ENCODE measurements at regions not wholly inside any gene's neighbourhood (a gene's known extent, or its start where the extent isn't known, plus 50 kb on each side); places are given as distances from the start of the nearest gene placed in this dataset.

DNA sequence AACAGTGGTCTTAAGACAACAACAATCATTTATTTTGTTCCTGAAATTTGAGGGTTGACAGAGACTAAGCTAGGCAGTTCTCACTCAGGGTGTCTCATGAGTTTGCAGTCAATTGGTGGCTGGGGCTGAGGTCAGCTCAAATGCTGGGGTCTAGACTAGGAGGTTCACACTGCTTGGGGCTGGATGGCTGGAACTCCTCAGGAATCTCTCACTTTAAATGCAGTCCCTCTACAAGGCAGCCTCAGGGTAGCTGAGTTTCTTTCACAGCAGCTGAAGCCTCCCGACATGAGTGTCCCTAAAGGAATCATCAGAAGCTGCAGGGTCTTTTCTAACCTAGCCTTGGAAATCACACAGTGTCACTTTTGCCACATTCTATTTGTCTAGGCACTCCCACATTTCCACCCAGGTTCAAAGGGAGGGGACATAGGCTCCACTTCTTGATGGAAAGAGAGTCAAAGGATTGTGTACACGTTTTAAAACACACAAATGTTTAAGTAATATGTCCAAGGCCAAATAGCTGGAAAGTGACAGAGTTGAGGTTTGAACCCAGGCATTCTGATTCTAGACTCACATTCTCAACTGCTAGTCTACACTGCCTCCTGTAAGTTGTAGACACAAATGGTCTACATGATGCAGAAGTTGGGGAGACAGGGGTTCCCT, 133.8 kb downstream of the ZFP36L2 start:
- DNase-seq (ENCODE audit: extremely low spot score, insufficient read length, low read depth) (no peak), FAIRE-seq (no peak)

DNA sequence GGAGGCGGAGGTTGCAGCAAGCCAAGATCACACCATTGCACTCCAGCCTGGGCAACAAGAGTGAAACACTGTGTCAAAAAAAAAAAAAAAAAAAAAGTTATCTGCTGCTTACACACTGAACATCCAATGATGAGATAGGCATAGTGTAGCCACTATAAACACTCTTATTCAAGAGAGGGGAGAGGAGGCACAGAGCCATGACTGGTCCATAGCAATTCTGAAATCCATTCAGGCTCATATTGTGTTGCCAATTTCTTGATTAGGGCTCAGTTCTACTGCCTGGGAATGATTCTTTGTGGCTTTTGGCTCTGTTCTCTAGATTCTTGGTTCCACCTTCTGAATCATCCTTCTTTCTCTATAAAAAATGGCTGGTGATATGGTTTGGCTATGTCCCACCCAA, 136.1 kb downstream of the ZFP36L2 start:
- no peak for DNase-seq (ENCODE audit: extremely low spot score, insufficient read length, low read depth)
- FAIRE-seq: no peak

DNA sequence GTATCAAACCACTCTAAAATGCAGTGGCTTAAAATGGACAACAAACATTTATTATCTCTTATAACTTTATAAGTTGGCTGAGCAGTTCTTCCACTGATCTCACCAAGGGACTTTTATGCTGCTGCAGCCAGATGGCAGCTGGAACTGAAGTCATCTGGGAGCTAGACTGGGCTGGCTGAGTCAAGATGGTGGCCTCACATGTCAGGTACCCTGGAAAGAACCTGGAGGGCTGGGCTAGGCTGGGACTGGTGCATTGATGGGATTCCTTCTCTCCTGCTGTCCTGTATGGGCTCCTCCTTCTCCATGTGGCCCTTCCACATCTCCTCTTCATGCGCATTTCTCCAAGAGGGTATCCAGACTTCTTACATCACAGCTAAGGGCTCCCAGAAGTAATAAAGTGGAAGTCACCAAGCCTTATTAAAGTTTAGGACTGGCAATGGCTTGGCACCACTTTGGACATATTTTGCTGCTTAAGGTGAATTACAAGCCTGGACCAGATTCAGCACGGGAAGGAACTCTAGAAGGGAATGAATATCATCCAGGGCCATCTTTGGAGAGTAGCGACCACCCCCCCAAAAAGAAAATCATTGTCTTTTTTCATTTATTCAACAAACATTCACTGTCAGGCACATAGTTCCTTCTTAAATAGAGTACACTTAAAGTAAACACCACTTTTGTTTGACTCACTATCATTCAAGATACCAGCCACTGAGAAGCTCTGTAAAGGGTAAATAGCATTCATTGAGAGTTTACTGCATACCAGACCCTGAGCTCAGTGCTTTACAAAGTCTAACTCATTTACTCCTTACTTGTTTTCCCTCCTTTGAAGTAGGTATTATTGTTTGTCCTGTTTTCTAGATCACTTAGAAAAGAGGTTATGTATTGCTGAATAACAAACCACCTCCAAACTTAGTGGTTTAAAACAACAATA, 138.0 kb downstream of the ZFP36L2 start:
- DNase-seq (ENCODE audit: extremely low spot score, insufficient read length, low read depth): no peak
- no peak for FAIRE-seq

DNA sequence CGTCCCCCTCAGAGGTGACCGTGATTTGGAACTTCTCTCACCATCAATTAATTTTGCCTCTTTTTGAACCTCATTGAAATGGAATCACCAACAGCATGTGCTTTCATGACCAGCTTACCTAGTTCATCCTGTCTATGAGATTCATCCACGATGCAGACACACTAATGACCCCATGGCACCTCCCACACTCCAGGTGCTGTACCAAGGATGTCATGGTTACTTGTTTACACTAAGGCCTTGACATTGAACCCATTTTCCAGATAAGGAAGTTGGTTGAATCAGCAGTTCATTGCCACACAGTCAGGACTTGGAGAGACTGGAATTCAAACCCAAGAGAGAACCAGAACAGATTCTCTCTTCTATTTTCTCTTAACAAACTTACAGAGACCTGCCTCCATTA, 139.0 kb downstream of the ZFP36L2 start:
- DNase-seq (ENCODE audit: extremely low spot score, insufficient read length, low read depth) (no peak), FAIRE-seq (no peak)

DNA sequence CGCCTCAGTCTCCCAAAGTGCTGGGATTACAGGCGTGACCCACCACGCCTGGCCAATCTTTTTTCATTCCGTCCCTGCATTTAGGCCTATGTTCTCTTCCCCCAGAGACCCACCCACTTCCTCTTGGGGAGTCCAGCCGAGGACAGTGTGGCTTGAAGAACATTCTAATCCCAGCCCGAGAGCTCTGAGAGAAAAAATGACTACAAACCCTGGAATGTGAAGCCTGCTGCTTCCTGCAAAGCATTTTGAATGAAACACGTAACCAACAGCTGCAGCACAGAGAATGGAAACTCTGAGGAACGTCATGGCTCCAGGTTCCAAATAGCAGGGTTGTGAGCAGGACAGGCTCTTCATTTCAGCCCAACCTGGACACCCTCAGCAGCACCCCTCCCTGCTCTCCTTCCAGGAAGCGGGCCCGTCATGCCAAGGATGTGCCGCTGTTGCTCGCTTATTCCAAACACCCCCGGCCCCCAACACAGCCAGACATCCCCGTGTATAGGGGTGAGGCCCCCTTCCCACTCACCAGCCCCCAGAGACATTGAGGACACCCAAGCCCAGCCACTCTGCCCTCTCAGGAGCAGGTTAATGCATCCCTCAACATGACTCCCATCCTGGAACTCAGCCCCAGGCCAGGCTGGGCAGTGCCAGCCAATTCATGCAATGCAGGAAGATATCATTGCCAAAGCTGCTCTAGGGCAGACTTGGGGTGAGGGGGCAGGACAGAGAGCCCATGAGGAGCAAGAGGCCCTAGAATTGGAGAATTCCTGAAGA, 139.8 kb downstream of the ZFP36L2 start:
- FAIRE-seq (no peak), DNase-seq (ENCODE audit: extremely low spot score, insufficient read length, low read depth) (no peak)

DNA sequence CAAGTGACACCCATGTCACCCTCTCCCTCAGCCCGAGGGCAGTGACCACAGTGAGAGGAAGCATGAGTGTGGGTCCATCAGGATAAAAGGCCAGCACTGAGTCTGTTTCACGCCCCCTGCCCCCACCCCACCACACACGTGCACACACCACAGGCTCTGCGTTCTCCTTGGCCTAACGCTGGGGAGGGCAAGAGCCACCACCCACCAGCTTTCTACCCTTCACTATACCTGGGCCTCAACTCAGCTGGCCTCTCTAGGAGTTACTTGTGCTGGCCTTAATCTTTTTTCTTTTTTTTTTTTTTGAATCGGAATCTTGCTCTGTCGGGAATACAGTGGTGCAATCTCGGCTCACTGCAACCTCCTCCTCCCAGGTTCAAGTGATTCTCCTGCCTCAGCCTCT, 140.5 kb downstream of the ZFP36L2 start:
- DNase-seq (ENCODE audit: extremely low spot score, insufficient read length, low read depth): no peak
- FAIRE-seq: no peak

DNA sequence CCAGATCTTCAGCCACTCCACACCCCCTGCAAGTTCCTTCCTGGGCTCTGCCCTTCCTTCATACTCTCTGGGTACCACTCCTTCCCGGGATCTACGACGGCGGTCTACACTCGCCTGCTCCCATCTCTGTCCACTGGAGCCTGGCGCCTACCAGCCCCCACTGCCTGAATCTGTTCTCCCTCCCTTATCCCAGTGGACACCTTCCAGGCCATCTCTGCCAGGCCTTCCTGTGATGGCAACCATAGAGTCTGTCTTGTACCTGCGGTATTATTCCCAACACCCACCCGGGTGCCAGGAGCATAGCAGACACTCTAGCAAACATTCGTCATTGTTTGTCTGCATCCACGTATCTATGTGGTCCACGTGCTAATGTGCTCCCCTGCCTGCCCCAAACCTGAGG, 140.9 kb downstream of the ZFP36L2 start:
- FAIRE-seq (no peak), DNase-seq (ENCODE audit: extremely low spot score, insufficient read length, low read depth) (no peak)

DNA sequence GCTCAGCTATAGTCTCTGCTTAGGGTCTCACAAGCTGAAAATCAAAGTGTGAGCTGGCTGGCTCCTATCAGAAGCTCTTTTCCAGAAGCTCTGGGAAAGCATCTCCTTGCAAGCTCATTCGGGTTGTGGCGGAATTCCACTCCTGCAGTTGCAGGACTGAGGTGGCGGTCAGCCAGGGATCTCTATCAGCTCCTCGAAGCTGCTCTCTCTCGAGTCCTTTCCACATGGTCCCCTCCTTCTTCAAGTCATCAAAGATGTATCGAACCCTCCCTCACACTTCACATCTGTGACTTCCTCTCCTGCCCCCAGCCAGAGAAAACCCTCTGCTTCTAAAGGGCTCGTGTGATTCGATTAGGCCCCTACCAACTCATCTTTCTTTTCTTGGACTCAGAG, 141.7 kb downstream of the ZFP36L2 start:
- DNase-seq (ENCODE audit: extremely low spot score, insufficient read length, low read depth): no peak

DNA sequence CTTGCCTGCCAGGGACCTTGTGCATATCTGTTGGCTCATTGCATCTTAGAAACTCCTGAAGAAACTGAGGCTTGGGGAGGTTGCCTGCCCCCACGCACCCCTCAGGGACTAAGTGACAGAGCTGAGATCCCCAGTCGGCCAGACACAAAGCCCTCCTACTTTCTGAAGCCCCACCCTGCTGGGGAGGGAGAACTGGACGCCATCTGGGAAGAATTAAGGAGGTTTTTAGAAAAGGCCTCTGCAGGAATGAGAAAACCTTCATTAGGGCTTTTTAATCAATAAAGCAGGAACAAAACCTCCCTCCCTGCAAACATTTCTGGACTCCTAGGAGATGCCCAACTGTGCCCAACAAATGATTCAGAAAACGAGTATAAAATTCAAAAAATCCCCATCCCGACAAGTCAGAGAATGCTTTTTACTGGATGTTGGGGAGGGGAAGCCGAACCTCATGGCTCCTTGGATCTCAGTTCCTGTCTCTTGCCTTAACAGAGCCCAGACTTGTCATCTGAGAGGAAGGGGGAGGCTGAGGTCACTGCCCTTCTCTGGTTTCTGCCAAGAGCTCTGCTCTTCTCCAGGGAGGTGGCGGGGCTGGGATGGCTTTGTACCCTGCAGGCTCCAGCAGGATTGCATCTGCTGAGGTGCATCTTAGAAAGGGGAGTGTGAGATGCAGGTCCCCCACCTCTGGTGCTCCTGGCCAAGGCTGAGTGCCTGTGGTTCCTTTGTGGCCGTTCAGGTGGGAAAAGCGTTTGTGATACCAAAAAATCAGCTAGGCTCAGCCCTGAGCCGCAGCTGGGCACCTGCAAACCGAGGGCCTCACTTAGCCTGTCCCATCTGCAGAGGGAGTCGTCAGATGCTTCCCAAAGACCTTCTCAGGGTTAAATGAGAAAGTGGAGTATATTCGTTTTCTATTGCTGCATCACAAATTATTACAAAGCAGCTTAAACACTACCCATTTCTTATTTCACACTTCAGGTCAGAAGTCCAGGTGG, 142.4 kb downstream of the ZFP36L2 start:
- FAIRE-seq (no peak), DNase-seq (ENCODE audit: extremely low spot score, insufficient read length, low read depth) (no peak)

More for the DNA sequence above, 141.7 kb downstream of the ZFP36L2 start:
- FAIRE-seq: no peak

DNA sequence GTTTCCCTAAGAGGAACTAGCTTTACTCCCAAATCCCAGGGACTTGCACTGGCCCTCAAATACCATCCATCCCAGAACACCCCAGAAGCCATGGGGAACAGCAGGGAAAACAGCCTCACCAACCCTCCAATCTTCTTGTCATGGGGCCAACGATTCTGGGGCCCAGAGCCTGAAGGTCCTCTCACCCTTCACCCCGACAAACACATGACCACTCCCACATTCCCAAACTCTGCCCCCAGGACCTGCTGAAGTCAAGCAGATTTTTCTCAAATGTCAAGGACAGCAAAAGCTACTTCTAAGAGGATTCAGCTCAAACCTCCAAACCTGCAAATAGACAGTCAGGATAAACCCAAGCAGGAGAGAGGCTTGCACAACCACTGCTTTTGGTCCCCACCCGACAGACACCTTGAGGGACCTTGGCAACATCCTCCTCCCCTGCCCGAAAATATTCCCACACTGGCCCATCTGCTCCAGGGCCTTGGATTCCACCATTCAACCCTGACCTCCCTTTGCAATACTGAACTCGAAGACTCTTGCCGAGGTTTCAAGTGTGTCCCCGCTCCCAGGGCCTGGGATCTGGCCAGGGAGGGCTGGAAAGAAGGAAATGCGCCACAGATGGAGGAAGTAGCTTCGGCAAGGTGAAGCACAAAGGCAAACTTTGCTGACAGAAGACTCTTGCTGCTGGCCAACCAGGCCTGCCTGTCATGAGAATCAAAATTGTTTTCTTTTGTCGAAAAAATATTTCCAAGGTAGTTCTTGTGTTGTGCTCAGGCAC, 143.3 kb downstream of the ZFP36L2 start:
- DNase-seq (ENCODE audit: extremely low spot score, insufficient read length, low read depth) (no peak), FAIRE-seq (no peak)

DNA sequence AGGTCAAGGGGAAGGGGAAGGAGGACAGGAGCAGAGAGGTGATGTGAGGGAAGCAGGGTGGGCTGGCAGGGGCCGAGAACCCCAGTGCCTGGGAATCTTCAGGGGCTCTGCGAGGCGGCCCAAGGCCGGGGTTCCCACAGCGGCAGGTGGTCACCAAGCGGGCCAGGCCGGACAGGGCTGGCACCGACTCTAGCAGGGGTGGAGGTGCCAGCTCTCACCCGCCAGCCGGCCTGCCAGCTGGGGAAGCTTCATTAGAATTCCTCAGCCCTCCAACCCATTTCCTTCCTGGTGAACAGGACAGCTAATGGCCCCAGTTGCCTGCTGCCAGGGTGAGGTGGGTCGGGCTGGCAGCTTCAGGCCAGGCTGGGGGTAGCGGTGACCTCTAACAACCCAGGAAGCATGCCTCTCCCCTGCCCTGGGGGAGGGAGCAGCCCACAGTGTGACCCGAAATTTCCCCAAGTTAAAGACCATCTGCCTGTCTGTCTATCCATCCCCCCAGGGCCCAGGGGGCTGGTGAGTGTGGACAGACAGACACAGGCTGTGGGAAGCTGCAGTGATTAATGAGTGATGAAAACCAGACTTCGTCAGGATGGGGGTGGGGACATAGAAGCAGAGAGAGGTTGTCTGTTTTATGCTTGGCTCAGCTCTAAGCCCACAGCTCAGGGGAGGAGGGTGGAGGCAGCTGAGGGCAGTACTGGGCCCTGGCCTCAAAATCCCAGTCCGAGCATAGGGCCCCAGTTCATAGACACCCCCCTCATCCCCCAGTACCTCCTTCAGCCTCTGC, 144.1 kb downstream of the ZFP36L2 start:
- DNase-seq (ENCODE audit: extremely low spot score, insufficient read length, low read depth) (no peak), FAIRE-seq (no peak)

DNA sequence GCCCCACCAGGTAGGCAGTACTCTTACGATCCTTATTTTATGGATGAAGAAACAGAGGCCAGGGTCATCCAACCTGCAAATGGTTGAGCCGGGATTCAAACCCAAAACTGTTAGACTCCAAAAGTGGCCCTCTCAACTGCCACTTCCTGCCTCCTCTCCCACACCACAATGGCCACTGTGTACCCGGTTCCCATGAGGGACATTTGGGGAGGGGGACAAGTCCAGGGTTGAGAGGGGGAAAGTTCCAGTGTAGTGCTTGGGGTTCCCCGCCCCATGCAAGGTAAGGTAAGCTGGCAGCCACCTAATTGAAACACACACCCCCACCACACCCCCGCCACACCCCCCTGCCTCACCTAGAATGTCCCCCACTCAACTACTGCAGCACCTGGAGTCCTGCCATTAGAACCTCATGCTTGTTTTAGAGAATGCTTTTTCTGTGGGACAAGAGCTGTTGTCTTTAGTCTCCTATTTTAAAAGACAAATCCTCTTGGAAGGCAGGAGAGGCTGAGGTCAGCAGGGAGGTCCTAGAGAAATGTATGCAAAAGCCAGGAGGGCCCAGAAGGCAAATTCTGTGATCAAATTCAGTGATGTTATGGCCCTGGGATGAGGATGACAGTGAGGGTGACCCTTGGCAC, 145.2 kb downstream of the ZFP36L2 start:
- FAIRE-seq (no peak), DNase-seq (ENCODE audit: extremely low spot score, insufficient read length, low read depth) (no peak)

DNA sequence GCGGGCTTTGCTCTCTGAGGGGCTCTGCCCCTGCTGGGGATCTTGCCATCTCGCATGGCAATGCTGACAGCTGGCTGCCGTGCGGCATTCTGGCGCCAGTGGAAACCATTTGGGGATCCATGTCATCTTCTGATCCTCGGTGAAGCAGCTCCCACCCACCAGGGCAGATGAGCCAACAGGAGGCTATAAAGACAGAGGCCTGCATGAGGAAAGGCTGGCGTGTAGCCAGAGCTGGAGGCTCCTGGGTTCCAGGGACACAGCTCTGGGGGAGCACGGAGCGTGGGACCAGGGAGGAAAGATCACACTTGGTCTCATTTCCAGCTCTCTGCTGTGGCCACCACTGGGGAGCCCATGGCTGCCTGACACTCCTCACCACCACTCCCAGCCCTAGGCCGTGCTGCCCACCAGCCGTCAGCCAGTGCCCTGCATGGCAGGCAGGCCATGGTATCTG, 145.8 kb downstream of the ZFP36L2 start:
- FAIRE-seq (no peak), DNase-seq (ENCODE audit: extremely low spot score, insufficient read length, low read depth) (no peak)

DNA sequence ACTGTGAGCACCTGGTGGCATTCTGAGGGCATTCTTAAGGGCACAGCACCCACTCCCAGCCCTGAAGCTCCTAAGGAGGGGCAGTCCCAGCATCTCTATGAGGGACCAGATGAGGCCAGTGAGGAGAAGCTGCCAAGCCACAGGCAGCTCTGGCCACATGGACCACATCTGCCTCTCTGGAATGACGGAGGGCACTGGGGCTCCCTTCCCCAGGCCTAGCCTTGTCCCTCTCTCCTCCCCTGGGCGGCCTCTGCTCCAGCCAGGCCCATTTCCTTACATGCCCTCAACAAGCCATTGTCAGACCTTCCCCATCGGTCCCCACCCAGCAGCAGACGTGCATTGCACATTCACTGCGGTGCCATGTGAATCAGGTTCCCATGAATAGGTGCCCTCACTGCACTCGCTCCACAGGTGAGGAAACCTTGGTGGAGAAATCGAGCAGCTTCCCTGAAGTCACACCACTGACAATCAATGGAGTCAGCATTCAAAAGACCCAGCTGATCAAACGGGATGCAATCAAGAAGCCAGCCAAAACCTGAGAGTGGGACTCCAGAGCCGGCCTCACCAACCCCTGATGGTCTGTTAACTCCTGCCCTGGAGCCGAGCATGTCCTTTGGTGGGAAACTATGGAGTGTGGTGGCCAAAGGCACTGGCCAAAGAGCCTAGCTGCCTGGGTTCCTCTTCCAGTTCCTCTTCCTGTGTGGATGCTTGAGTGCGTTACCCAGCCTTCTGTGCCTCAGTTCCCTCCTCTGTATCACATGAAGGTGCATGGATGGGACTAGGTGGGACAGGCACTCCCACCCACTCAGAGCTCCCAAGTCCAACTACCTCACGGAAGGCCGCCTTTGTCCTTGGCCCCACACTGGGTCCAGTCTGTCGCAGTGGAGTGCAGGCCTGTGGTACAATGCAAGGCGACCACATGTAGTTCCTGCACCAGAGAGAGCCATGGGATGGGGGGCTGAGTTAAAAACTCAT, 147.3 kb downstream of the ZFP36L2 start:
- DNase-seq (ENCODE audit: extremely low spot score, insufficient read length, low read depth): no peak
- FAIRE-seq: no peak

DNA sequence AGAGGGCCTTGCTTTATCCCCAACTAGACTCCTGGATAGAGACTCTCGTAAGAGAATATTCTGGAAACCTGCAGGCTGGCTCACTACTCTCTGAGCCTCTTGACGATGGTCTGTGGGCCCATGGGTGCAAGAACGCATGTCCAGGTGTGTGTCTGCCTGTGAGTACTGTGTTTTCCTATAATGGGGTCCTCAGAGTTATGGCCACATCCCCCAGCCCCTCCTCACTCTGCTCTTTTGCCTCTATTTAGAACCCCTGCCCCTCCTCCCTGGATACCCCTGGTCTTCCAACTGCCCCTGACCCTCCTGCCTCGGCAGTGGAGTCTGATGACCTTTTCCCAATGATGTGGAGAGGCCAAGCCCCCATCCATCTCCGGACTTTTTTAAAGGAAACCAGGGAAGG, 148.1 kb downstream of the ZFP36L2 start:
- DNase-seq (ENCODE audit: extremely low spot score, insufficient read length, low read depth) (no peak), FAIRE-seq (no peak)

DNA sequence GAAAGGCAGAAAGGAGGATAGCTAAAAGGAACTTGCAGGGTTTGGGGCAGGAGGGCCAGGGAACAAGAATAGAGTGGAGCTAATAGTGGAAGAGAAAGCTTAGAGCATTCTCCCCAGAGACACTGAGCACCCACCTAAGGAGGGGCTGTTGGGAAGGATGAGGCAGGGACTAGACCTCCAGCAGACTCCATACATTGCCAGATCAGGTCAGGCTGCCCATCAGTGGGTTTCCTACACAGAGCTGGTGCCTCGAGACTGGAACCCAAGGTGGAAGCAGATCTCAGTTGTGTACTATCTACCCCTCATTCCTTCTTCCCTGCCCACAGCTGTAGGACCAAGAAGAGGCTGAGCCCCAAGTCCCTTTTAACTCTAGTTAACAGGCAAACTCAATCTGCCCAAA, 148.5 kb downstream of the ZFP36L2 start:
- no peak for DNase-seq (ENCODE audit: extremely low spot score, insufficient read length, low read depth)

More for the DNA sequence above, 148.5 kb downstream of the ZFP36L2 start:
- FAIRE-seq: no peak

All from GM18507 (cell line).